ENCODE measurements at regions not wholly inside any gene's neighbourhood (a gene's known extent, or its start where the extent isn't known, plus 50 kb on each side); places are given as distances from the start of the nearest gene placed in this dataset.
"Not testable (repeated sequence)": the region's sequence is repeated elsewhere in the genome, so short reads cannot be mapped to it uniquely, and the experiment has no call there.

DNA sequence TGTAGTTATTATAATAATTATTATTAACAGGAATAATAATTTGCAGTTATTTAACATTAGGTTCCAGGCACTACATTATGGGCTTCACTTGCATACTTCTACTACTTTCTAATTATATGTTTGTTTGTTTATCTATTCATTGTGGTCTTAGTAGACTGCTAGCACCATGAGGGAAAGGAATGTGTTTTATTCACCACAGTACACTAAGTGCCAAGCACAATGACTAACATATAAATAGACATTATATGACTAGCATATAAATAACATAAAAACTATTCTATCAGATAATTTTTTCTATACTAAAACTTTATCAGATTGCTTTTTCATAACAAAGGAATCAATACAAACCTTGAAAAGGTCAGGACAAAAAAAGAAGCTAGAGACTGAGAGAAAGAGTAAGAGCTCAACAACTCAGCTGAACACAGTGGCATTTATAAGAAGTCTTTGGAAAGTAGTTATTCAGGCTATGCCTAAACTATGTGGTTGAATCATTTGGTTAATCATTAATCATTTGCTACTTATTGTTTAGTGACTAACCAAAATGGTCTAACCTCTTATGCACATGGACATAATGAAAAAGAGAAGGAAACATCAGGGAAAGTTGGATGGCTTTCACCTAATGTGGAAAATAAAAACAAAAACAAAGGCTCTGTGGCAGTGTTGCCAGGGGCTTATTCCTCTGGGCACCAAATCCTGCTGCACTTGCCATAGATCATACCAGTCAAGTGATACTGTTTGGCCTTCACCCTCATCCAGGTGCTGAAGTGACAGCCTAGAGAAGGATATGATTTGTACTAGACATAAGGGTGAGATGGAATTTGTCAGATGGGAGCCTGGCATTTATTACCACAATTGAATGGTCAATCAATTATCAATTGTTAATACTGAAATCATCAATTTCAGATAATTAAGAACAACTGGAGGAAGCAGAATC, 174.9 kb downstream of the ETAA1 start:
- peak; percentile 37 for DNase-seq (ENCODE audit: low read depth)

GRCh38 chr2:67572721-67573435, 175.7 kb downstream of the ETAA1 start:
- no peak for DNase-seq (ENCODE audit: low read depth)

- peak; percentile 74 for DNase-seq (ENCODE audit: low read depth)
Measured at GRCh38 chr2:67574230-67574629, 177.1 kb downstream of the ETAA1 start.

DNA sequence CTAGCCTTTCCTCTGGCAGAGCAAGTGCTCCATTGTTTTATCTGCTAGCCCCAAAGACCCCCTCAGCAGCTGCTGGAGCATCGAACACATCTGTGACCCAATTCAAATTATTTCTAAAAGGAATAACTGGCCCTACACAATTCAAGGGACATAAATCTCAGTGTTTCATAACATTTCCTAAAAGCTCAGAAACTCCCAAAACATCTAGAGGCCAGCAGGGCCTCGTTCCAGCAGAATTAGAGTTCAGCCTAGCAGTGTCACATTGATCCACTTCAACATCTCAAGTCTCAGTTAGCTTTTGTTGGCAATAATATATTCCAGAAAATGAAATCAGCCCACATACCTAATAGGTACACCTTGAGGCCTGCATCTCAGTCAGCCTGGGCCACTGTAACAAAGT, 179.1 kb downstream of the ETAA1 start:
- DNase-seq (ENCODE audit: low read depth), result no peak

GRCh38 chr2:67576991-67577390, 179.9 kb downstream of the ETAA1 start:
- no peak for DNase-seq (ENCODE audit: low read depth)

GRCh38 chr2:67579216-67579615, 182.1 kb downstream of the ETAA1 start:
- peak; percentile 33 for DNase-seq (ENCODE audit: low read depth)

DNA sequence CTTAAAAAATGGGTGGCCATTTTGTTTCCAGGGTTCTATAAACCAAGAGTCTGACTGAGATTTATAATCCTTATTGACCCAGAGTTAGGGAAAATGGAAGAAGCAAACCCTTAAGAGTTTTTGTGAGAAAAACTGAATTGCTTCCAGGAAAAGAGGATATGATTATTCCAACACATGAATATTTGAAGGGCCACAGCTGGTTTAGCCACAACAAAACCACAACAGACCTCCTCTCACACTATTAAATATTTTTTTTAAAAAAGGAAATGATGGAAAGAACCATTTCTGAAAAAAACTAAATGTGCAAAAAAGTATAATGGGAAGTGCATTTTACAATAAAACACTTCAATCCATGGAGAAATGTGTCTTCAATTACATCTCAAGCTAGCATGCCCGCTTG, 182.7 kb downstream of the ETAA1 start:
- no peak for DNase-seq (ENCODE audit: low read depth)

- no peak for DNase-seq (ENCODE audit: low read depth)
Measured at GRCh38 chr2:67581751-67582150, 184.6 kb downstream of the ETAA1 start.

GRCh38 chr2:67583185-67583584, 186.1 kb downstream of the ETAA1 start:
- DNase-seq (ENCODE audit: low read depth), result no peak

GRCh38 chr2:67585400-67585799, 188.3 kb downstream of the ETAA1 start:
- DNase-seq (ENCODE audit: low read depth), result no peak

DNA sequence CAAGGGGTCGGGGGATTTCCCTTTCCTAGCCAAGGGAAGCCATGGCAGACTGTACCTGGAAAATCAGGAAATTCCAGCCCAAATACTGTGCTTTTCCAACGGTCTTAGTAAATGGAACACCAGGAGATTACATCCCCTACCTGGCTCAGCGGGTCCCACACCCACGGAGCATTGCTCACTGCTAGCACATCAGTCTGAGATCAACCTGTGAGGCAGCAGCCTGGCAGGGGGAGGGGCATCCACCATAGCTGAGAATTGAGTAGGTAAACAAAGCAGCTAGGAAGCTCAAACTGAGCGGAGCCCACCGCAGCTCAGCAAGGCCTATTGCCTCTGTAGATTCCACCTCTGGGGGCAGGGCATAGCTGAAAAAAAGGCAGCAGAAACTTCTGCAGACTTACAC, 192.0 kb downstream of the ETAA1 start:
- DNase-seq (ENCODE audit: low read depth), result not testable (repeated sequence)

DNA sequence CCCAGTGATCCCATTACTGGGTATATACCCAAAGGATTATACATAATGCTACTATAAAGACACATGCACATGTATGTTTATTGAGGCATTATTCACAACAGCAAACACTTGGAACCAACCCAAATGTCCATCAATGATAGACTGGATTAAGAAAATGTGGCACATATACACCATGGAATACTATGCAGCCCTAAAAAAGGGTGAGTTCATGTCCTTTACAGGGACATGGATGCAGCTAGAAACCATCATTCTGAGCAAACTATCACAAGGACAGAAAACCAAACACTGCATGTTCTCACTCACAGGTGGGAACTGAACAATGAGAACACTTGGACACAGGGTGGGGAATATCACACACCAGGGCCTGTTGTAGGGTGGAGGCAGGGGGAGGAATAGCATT, 197.4 kb downstream of the ETAA1 start:
- not testable (repeated sequence) for DNase-seq (ENCODE audit: low read depth)

- DNase-seq (ENCODE audit: low read depth), result no peak
Measured at GRCh38 chr2:67596871-67597270, 199.7 kb downstream of the ETAA1 start.

GRCh38 chr2:67599561-67599960, 202.4 kb downstream of the ETAA1 start:
- peak; percentile 14 for DNase-seq (ENCODE audit: low read depth)

GRCh38 chr2:67600222-67600871, 203.2 kb downstream of the ETAA1 start:
- DNase-seq (ENCODE audit: low read depth), result peak; percentile 48

GRCh38 chr2:67600946-67601345, 203.8 kb downstream of the ETAA1 start:
- peak; percentile 87 for DNase-seq (ENCODE audit: low read depth)

DNA sequence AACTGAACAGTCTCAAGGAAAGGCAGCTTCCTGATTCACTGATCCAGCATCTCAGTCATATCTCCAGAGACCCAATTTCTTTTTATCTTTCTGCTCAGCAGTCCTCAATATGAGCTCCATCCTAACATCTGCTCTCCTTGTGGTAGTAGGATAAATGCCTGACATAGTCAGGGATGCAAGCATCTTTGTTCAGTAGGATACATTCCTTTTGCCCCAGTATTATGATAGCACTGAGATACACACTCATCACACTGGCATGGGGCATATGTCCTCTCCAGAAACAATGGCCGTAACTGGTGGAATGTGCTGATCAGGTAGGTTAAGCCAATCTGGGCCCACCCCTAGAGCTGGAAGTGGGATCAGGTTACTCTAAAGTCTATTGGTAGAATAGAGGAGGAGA, 207.2 kb downstream of the ETAA1 start:
- peak; percentile 30 for DNase-seq (ENCODE audit: low read depth)

DNA sequence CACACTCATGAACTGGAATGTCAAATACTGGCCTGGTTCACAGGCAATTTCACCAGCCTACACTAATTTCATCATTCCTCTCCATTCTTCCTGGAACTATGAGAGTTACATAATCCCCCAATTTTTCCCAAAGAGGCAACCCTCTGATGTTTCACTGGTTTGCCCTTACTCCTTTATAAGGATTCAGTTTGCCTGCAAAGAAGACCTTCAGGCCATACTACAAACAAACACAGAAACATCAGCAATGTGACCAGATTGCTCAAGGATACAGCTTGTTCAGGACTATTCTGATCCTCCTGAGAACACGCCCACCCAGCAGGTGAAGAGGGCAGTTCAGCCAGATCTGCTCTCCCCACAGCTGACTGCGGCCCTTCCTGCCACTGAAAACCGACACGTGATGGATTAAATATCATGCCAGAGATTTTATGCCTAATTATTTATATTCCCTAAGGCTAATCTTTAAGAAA, 215.5 kb downstream of the ETAA1 start:
- peak; percentile 37 for DNase-seq (ENCODE audit: low read depth)

DNA sequence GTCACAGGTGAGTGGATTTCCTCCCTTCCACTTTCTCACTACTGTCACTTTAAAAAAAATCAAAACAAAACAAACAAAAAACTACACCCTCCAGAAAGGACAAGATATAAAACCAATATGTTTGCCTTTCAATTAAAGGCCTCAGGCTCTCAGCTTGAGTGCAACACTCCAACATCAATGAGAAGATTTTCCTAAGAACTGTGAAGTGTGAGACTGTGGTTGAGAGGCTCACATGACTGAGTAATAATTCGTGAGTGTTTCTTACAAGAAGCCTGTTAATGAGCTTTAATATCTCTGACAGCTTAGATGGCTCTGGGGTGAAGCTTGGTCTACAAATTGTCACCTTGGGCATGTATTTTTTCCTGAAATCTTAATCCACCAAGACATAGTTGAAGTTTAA, 216.1 kb downstream of the ETAA1 start:
- no peak for DNase-seq (ENCODE audit: low read depth)

- DNase-seq (ENCODE audit: low read depth), result no peak
Measured at GRCh38 chr2:67614454-67614853, 217.3 kb downstream of the ETAA1 start.

- peak; percentile 87 for DNase-seq (ENCODE audit: low read depth)
Measured at GRCh38 chr2:67616749-67617148, 219.6 kb downstream of the ETAA1 start.

GRCh38 chr2:67619204-67619603, 222.1 kb downstream of the ETAA1 start:
- no peak for DNase-seq (ENCODE audit: low read depth)

GRCh38 chr2:67623741-67624140, 226.6 kb downstream of the ETAA1 start:
- DNase-seq (ENCODE audit: low read depth), result not testable (repeated sequence)
